BJ (cell line): ENCODE measurements at regions not wholly inside any gene's neighbourhood (a gene's known extent, or its start where the extent isn't known, plus 50 kb on each side); places are given as distances from the start of the nearest gene placed in this dataset.

Source experiments
- CTCF ChIA-PET: fragments of 350-600 bp; formaldehyde crosslinking; extraction: SDS; loops from one replicate; lab custom pipeline; 2021; ENCODE audit warnings: antibody characterized with exemption, inconsistent platforms; lab: Yijun Ruan, JAX
- POLR2A ChIA-PET: fragments of 300-600 bp; sonication (Branson Sonifier 250); formaldehyde crosslinking; extraction: SDS; loops from one replicate; lab custom pipeline; 2021; ENCODE audit warnings: antibody characterized with exemption; lab: Charles Lee
- DNase-seq: peaks from one replicate; pipeline ENCODE4 v3.0.0-alpha.2; 2011; ENCODE audit warnings: low read depth
- H3K27me3 ChIP-seq: 2 replicates; pipeline ENCODE4 v1.6.0; 2011; ENCODE audit warnings: low read length; ENCODE audit not compliant: control insufficient read depth, insufficient read depth
- H3K36me3 ChIP-seq: 2 replicates; pipeline ENCODE4 v1.5.1; 2011; ENCODE audit warnings: low read length; ENCODE audit not compliant: control insufficient read depth, insufficient read depth
- H3K4me3 ChIP-seq: 2 replicates; pipeline ENCODE4 v1.5.1; 2011; ENCODE audit warnings: low read depth, mild to moderate bottlenecking, control low read depth, low read length
- TF ChIP-seq, protein P1 (sequence below): IDR thresholded peaks from 2 replicates; pipeline ENCODE4 v1.5.1; 2011; ENCODE audit warnings: low read depth, mild to moderate bottlenecking, control low read depth, inconsistent platforms, low read length, moderate library complexity; ENCODE audit not compliant: insufficient read depth

DNA sequence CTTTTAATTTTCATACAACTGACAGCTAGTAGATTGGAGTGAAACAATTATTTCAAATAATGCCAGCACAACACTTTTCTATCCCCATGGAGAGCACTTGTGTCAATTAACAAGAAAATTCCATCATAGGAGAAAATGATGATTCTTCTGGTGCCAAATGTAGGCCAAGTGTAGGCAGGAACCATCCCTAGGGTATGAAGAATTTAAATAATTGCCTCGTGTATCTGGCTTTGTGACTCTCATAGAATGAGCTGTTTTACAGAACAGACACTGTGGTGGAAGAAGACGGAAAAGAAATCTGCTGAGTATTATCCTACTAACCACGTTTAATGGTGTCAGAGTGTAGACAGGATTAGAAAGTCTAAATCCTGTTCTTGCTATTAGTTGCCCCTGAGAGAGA is 1542.2 kb downstream of the LRRC4C start:
- ChIA-PET POLR2A (no interaction called here), CTCF (no interaction called here)
- no peaks in the 10 kb centered on the region for H3K36me3 ChIP-seq
- TF ChIP-seq, protein P1, sequence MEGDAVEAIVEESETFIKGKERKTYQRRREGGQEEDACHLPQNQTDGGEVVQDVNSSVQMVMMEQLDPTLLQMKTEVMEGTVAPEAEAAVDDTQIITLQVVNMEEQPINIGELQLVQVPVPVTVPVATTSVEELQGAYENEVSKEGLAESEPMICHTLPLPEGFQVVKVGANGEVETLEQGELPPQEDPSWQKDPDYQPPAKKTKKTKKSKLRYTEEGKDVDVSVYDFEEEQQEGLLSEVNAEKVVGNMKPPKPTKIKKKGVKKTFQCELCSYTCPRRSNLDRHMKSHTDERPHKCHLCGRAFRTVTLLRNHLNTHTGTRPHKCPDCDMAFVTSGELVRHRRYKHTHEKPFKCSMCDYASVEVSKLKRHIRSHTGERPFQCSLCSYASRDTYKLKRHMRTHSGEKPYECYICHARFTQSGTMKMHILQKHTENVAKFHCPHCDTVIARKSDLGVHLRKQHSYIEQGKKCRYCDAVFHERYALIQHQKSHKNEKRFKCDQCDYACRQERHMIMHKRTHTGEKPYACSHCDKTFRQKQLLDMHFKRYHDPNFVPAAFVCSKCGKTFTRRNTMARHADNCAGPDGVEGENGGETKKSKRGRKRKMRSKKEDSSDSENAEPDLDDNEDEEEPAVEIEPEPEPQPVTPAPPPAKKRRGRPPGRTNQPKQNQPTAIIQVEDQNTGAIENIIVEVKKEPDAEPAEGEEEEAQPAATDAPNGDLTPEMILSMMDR, result no peak
- H3K4me3 ChIP-seq, result no peak overlapping the region
- DNase-seq, result no peak
- H3K27me3 ChIP-seq, result no peaks in the 10 kb centered on the region

DNA sequence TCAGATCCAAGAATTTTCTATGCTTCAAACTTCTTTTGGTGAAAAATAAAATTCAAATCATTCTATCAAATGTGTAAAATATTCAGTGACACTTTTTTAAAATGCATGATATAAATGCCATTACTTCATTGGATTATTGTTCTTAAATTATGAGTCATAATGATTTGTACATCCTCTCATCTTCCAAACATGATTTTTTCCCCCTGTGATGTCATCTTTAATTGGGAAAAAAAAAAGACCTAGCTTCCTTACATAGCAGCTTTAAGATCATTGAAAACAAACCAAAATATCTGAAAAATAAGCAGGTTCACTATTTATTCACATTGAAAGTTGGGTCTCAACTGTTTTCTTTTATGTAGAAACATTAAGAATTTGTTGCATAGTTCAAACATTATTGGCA is 1549.4 kb downstream of the LRRC4C start:
- Histone ChIP-seq H3K4me3 (no peak overlapping the region), H3K36me3 (no peaks in the 10 kb centered on the region), H3K27me3 (no peaks in the 10 kb centered on the region)
- TF ChIP-seq, protein P1, result no peak
- ChIA-PET CTCF (no interaction called here), POLR2A (no interaction called here)
- DNase-seq, result no peak

DNA sequence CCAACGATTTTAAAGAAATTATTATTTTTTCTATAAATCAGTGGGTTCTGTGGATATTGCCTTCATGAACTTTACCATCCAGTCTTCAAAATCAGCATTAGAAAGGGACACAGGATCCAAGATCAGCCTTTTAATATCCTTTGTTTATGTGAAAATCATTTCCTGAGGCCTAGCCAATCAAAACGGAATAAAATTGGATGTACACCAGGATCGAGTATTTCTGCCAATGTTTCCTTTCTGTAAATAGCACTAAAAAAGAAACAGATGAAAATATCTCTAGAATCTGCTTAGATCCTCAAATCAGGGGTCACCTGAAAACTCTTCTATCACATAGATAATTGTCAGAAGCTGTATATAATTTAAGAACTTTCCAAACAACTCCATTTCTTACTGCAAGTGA is 1598.5 kb downstream of the LRRC4C start:
- TF ChIP-seq, protein P1, result no peak
- Histone ChIP-seq H3K36me3 (no peaks in the 10 kb centered on the region), H3K4me3 (no peak overlapping the region), H3K27me3 (no peaks in the 10 kb centered on the region)
- no peak for DNase-seq
- POLR2A ChIA-PET, result no interaction called here
- CTCF ChIA-PET, result no interaction called here

DNA sequence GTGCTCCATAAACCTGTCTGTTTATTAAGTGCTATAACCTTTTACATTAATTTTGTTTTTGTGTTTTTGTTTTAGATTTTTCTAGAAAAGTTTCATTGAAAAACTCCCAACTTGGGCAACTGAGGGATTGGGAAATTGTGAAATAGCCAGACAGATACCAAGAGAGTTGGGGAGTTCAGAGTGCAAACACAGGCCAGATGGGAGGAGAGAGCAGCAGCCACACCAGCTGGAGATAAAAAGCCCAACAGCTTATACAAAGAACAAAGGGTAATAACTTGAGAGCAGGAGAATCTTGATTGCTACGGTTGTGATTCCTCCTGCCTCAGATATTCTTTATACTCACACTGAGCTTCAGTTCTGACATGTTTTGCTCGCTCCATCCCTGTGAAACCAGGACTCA is 1642.2 kb downstream of the LRRC4C start:
- TF ChIP-seq, protein P1, result no peak
- H3K4me3 ChIP-seq, result no peak overlapping the region
- no peak for DNase-seq
- no peaks in the 10 kb centered on the region for H3K36me3 ChIP-seq
- no peaks in the 10 kb centered on the region for H3K27me3 ChIP-seq
- POLR2A ChIA-PET, result no interaction called here
- CTCF ChIA-PET, result no interaction called here

DNA sequence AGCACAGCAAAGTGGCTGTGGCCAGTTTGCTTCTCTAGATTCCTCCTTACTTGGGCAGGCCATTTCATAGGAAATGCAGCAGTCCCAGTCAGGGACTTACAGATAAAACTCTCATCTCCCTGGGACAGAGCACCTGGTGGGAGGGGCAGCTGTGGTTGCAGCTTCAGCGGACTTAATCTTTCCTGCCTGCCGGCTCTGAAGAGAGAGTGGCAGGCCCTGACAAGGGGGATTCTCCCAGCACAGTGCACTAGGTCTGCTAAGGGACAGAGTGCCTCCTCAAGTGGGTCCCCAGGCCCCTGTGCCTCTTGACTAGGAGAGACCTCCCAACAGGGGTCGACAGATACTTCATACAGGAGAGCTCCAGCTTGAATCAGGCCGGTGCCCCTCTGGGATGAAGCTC is 1649.1 kb downstream of the LRRC4C start:
- CTCF ChIA-PET, result no interaction called here
- TF ChIP-seq, protein P1, result no peak
- POLR2A ChIA-PET, result no interaction called here
- Histone ChIP-seq H3K27me3 (no peaks in the 10 kb centered on the region), H3K4me3 (no peak overlapping the region), H3K36me3 (no peaks in the 10 kb centered on the region)
- DNase-seq, result no peak
